ENCODE measurements at regions not wholly inside any gene's neighbourhood (a gene's known extent, or its start where the extent isn't known, plus 50 kb on each side); places are given as distances from the start of the nearest gene placed in this dataset.

- TF ChIP-seq CTCF (IDR thresholded peaks at IDR 0.05) (no peak), POLR2A (IDR thresholded peaks at IDR 0.05) (no peak)
These were observed 294.2 kb downstream of the OGFRL1 start for GRCh38 chr6:71582820-71583219.

Measured in thyroid gland (tissue), 4 donors.